Aorta (tissue), 5 donors: ENCODE measurements at regions not wholly inside any gene's neighbourhood (a gene's known extent, or its start where the extent isn't known, plus 50 kb on each side); places are given as distances from the start of the nearest gene placed in this dataset.

Source experiments
- ATAC-seq: fragments of 200-7000 bp; cut with Tn5 transposase; one replicate; pipeline ENCODE4 v1.9.1; 2022; ENCODE audit warnings: moderate library complexity; ENCODE audit not compliant: low FRiP score
- DNase-seq, 2 donors: peaks; one replicate each; pipeline ENCODE4 v3.0.0-alpha.2; 2020
- H3K27ac ChIP-seq, 2 donors: one replicate each; pipeline ENCODE4 v1.5.1; 2013; ENCODE audit warnings: low read length in 2 of 2, mild to moderate bottlenecking in 2 of 2, moderate library complexity in 2 of 2, control low read depth in 1 of 2, inconsistent platforms in 1 of 2, low read depth in 1 of 2
- H3K27me3 ChIP-seq, 2 donors: one replicate each; pipeline ENCODE4 v1.6.1; 2013; ENCODE audit warnings: control low read depth in 1 of 2, low read length in 1 of 2, mild to moderate bottlenecking in 1 of 2, moderate library complexity in 1 of 2; ENCODE audit not compliant: insufficient read depth in 2 of 2, control insufficient read depth in 1 of 2
- H3K36me3 ChIP-seq, 2 donors: one replicate each; pipeline ENCODE4 v1.6.1; 2013; ENCODE audit warnings: control low read depth in 1 of 2, low read length in 1 of 2, mild to moderate bottlenecking in 1 of 2; ENCODE audit not compliant: insufficient read depth in 2 of 2, control insufficient read depth in 1 of 2
- H3K4me1 ChIP-seq, 2 donors: one replicate each; pipeline ENCODE4 v1.6.1; 2013; ENCODE audit warnings: low read length in 2 of 2, control low read depth in 1 of 2, mild to moderate bottlenecking in 1 of 2, moderate library complexity in 1 of 2; ENCODE audit not compliant: insufficient read depth in 2 of 2, control insufficient read depth in 1 of 2
- H3K4me3 ChIP-seq, 2 donors: one replicate each; pipeline ENCODE4 v1.5.1; 2013; ENCODE audit warnings: low read length in 2 of 2, control low read depth in 1 of 2, mild to moderate bottlenecking in 1 of 2
- H3K9me3 ChIP-seq: one replicate; pipeline ENCODE4 v1.6.1; 2013; ENCODE audit warnings: mild to moderate bottlenecking, low read length; ENCODE audit not compliant: control insufficient read depth
- WGBS, 2 donors: extraction: QIAGEN DNeasy Blood & Tissue Kit; methylation state at CpG; one replicate each; pipeline ENCODE4 v1.1.7; 2013; 5-methylcytosine and 5-hydroxymethylcytosine counted together
- intact Hi-C, 2 donors: fragments of 100-400 bp; cut with DNase I; formaldehyde crosslinking; loops; one replicate each; pipeline versions ENCODE4 v1.14.2 to v1.15.0; 2022
- donor health status: healthy with polysubstance abuse.
- donor health status: Bipolar disorder and iron deficiency.
- donor health status: DM: no; HTN: no; CAD: no.
- donor health status: DM: no; HTN: no; CAD: no.
- donor health status: DM: yes; HTN: yes; CAD: no.

GRCh38 chr6:56359201-56359899 is 112.0 kb upstream of the COL21A1 start:
- ATAC-seq (peak; percentile 85), DNase-seq (peak in 1 of 2 donors; percentile 51)
- no peaks in the 10 kb centered on the region for H3K27me3 ChIP-seq
- no peak overlapping the region for H3K4me3 ChIP-seq
- no peak overlapping the region for H3K27ac ChIP-seq
- no peaks in the 10 kb centered on the region for H3K36me3 ChIP-seq
- H3K4me1 ChIP-seq, result no peaks in the 10 kb centered on the region
- no peaks in the 10 kb centered on the region for H3K9me3 ChIP-seq
- WGBS, 2 donors, result 31 to 33% methylated on average over 9 of the region's 9 CpGs
- intact Hi-C loops, result loop anchor here (2.0 to 5.0 kb wide), 2 partner anchors 218 to 233 kb away; no protein-coding TSS in a partner anchor

GRCh38 chr6:56357616-56358373 is 110.4 kb upstream of the COL21A1 start:
- Histone ChIP-seq H3K36me3 (no peaks in the 10 kb centered on the region), H3K27me3 (no peaks in the 10 kb centered on the region), H3K4me1 (no peaks in the 10 kb centered on the region), H3K9me3 (peaks cover 1% of the 10 kb centered on the region), H3K4me3 (no peak overlapping the region), H3K27ac (no peak overlapping the region)
- DNase-seq (no peak), ATAC-seq (no peak)
- intact Hi-C loops, result loop anchor here (2.0 to 5.0 kb wide), 2 partner anchors 220 to 235 kb away; no protein-coding TSS in a partner anchor
- WGBS, 2 donors, result 63 to 67% methylated on average over 6 of the region's 6 CpGs

GRCh38 chr6:56356426-56356825 is 109.0 kb upstream of the COL21A1 start:
- Histone ChIP-seq H3K4me3 (no peak overlapping the region), H3K4me1 (no peaks in the 10 kb centered on the region), H3K36me3 (no peaks in the 10 kb centered on the region), H3K27ac (no peak overlapping the region), H3K27me3 (no peaks in the 10 kb centered on the region), H3K9me3 (peaks cover 1% of the 10 kb centered on the region)
- ATAC-seq (no peak), DNase-seq (no peak)
- intact Hi-C loops, result loop anchor here in 1 of 2 donors (5.0 kb wide), 1 partner anchor 221 kb away; no protein-coding TSS in a partner anchor
- WGBS, 2 donors, result 36 to 40% methylated on average over 2 of the region's 2 CpGs

- Histone ChIP-seq H3K27me3 (no peaks in the 10 kb centered on the region), H3K36me3 (no peaks in the 10 kb centered on the region), H3K27ac (no peak overlapping the region), H3K4me1 (no peaks in the 10 kb centered on the region), H3K4me3 (no peak overlapping the region), H3K9me3 (peaks cover 1% of the 10 kb centered on the region)
- intact Hi-C loops, result no loop called here
- no peak for DNase-seq
- no peak for ATAC-seq
These were observed 106.5 kb upstream of the COL21A1 start for GRCh38 chr6:56353860-56354259.

- intact Hi-C loops, result no loop called here
- Histone ChIP-seq H3K27me3 (no peaks in the 10 kb centered on the region), H3K9me3 (peaks cover 1% of the 10 kb centered on the region), H3K4me3 (no peak overlapping the region), H3K36me3 (no peaks in the 10 kb centered on the region), H3K4me1 (no peaks in the 10 kb centered on the region), H3K27ac (no peak overlapping the region)
- ATAC-seq (no peak), DNase-seq (no peak)
- 92 to 93% methylated on average over 6 of the region's 6 CpGs for WGBS, 2 donors
These were observed 103.4 kb upstream of the COL21A1 start for GRCh38 chr6:56350628-56351260.

GRCh38 chr6:56349194-56349593 is 101.8 kb upstream of the COL21A1 start:
- DNase-seq, result no peak
- Histone ChIP-seq H3K9me3 (peaks cover 1% of the 10 kb centered on the region), H3K4me3 (no peak overlapping the region), H3K27ac (no peak overlapping the region), H3K36me3 (no peaks in the 10 kb centered on the region), H3K4me1 (no peaks in the 10 kb centered on the region), H3K27me3 (no peaks in the 10 kb centered on the region)
- no peak for ATAC-seq
- intact Hi-C loops, result no loop called here
- 68 to 77% methylated on average over 3 of the region's 3 CpGs for WGBS, 2 donors

- H3K4me3 ChIP-seq, result no peak overlapping the region
- intact Hi-C loops, result no loop called here
- no peaks in the 10 kb centered on the region for H3K27me3 ChIP-seq
- 96 to 100% methylated on average over 1 of the region's 1 CpG for WGBS, 2 donors
- no peaks in the 10 kb centered on the region for H3K4me1 ChIP-seq
- no peak for ATAC-seq
- H3K9me3 ChIP-seq, result peaks cover 1% of the 10 kb centered on the region
- H3K36me3 ChIP-seq, result no peaks in the 10 kb centered on the region
- H3K27ac ChIP-seq, result no peak overlapping the region
- DNase-seq, result no peak
These were observed 101.2 kb upstream of the COL21A1 start for GRCh38 chr6:56348578-56348977.

GRCh38 chr6:56347526-56347925 is 100.1 kb upstream of the COL21A1 start:
- Histone ChIP-seq H3K4me1 (no peaks in the 10 kb centered on the region), H3K27ac (no peak overlapping the region), H3K27me3 (no peaks in the 10 kb centered on the region), H3K9me3 (no peaks in the 10 kb centered on the region), H3K36me3 (no peaks in the 10 kb centered on the region), H3K4me3 (no peak overlapping the region)
- no peak for DNase-seq
- no peak for ATAC-seq
- intact Hi-C loops, result no loop called here
